ENCODE measurements at regions not wholly inside any gene's neighbourhood (a gene's known extent, or its start where the extent isn't known, plus 50 kb on each side); places are given as distances from the start of the nearest gene placed in this dataset.

DNA sequence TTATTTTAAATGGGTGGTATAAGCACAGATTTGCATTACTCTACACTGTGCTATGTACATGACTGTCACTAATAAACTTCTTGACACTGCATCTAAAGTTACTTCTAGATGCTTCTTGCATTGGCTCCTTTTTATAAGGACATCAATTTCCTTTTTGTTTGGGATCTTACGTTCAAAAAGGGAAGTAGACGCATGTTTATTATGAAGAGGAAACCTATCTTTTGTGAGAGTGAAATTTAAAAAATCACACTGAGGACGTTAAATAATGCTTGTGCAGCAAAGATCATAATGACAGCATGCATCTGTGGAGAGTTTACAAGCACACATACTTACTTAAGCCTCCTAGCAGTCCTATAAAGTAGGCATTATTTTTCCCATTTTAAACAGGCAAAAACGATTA lies 479.5 kb downstream of the CD83 start:
- TF ChIP-seq, protein P1, sequence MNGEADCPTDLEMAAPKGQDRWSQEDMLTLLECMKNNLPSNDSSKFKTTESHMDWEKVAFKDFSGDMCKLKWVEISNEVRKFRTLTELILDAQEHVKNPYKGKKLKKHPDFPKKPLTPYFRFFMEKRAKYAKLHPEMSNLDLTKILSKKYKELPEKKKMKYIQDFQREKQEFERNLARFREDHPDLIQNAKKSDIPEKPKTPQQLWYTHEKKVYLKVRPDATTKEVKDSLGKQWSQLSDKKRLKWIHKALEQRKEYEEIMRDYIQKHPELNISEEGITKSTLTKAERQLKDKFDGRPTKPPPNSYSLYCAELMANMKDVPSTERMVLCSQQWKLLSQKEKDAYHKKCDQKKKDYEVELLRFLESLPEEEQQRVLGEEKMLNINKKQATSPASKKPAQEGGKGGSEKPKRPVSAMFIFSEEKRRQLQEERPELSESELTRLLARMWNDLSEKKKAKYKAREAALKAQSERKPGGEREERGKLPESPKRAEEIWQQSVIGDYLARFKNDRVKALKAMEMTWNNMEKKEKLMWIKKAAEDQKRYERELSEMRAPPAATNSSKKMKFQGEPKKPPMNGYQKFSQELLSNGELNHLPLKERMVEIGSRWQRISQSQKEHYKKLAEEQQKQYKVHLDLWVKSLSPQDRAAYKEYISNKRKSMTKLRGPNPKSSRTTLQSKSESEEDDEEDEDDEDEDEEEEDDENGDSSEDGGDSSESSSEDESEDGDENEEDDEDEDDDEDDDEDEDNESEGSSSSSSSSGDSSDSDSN (CRISPR knock-in tag; IDR thresholded peaks at IDR 0.05) = no peak
- TF ChIP-seq EP300 (IDR thresholded peaks at IDR 0.05; ENCODE audit: low read depth in 2 of 2, low read length in 2 of 2) (no peak), EP300 (CRISPR knock-in tag; IDR thresholded peaks at IDR 0.05; ENCODE audit: borderline replicate concordance) (no peak)
- TF ChIP-seq, protein P2, sequence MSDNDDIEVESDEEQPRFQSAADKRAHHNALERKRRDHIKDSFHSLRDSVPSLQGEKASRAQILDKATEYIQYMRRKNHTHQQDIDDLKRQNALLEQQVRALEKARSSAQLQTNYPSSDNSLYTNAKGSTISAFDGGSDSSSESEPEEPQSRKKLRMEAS (IDR thresholded peaks at IDR 0.05) = no peak

Measured in HepG2 (cell line).